ENCODE measurements at regions not wholly inside any gene's neighbourhood (a gene's known extent, or its start where the extent isn't known, plus 50 kb on each side); places are given as distances from the start of the nearest gene placed in this dataset.

- H2AFZ ChIP-seq (ENCODE audit: low read depth) = no peak overlapping the region
- CTCF ChIA-PET = interaction anchor here (0.7 to 1.3 kb wide), 2 partner anchors 35 to 210 kb away, joined by 3 read pairs; no protein-coding TSS in a partner anchor
- no peaks in the 10 kb centered on the region for H4K20me1 ChIP-seq (ENCODE audit: insufficient read depth)
- no peak overlapping the region for H3K9ac ChIP-seq
- 15% methylated on average over 3 of the region's 3 CpGs for WGBS (ENCODE audit: low lambda C conversion rate)
- peaks cover 0 to 12% of the 10 kb centered on the region in 2 experiments; a peak in 2 of 4 replicates for H3K4me1 ChIP-seq (ENCODE audit: control insufficient read depth in 1 of 2, insufficient read depth in 2 of 2, low read depth in 1 of 2, low read length in 1 of 2)
- no peaks in the 10 kb centered on the region for H3K79me2 ChIP-seq (ENCODE audit: insufficient read depth)
- H3F3A ChIP-seq (replicated peaks; ENCODE audit: insufficient read depth) = no peaks in the 10 kb centered on the region
- no peak for DNase-seq
- H3K27me3 ChIP-seq (ENCODE audit: insufficient read depth) = no peaks in the 10 kb centered on the region
- no peak overlapping the region for H3K27ac ChIP-seq (ENCODE audit: low read depth in 2 of 2, low read length in 1 of 2)
- no peaks in the 10 kb centered on the region for H3K9me2 ChIP-seq
- H3K9me3 ChIP-seq = no peaks in the 10 kb centered on the region
- TF ChIP-seq FOXM1 (IDR thresholded peaks at IDR 0.05; ENCODE audit: low read depth) (no peak), RCOR1 (IDR thresholded peaks at IDR 0.05; ENCODE audit: low read length) (no peak), USF1 (IDR thresholded peaks at IDR 0.05; ENCODE audit: borderline replicate concordance, low read depth) (no peak), MEF2A (IDR thresholded peaks at IDR 0.05; ENCODE audit: borderline replicate concordance, low read depth) (no peak), IRF3 (IDR thresholded peaks at IDR 0.05; ENCODE audit: low read depth, low read length) (no peak), ZBTB33 (IDR thresholded peaks at IDR 0.05; ENCODE audit: borderline replicate concordance, low read depth) (no peak), ELF1 (IDR thresholded peaks at IDR 0.05) (no peak), EP300 (IDR thresholded peaks at IDR 0.05; ENCODE audit: borderline replicate concordance in 1 of 2, low read depth in 1 of 2, low read length in 1 of 2) (no peak), FOSL2 (IDR thresholded peaks at IDR 0.05; ENCODE audit: borderline replicate concordance, low read depth) (no peak), RXRA (IDR thresholded peaks at IDR 0.05; ENCODE audit: borderline replicate concordance, low read depth) (no peak), EZH2phosphoT487 (IDR thresholded peaks at IDR 0.05; ENCODE audit: borderline replicate concordance, low read depth) (no peak), MAX (IDR thresholded peaks at IDR 0.05; ENCODE audit: low read depth) (no peak), SMC3 (IDR thresholded peaks at IDR 0.05; ENCODE audit: low read depth, low read length) (no peak), NFIC (IDR thresholded peaks at IDR 0.05; ENCODE audit: borderline replicate concordance) (no peak), PBX3 (IDR thresholded peaks at IDR 0.05) (no peak), NRF1 (IDR thresholded peaks at IDR 0.05; ENCODE audit: low read depth, low read length) (no peak)
- H3K4me3 ChIP-seq (ENCODE audit: low read depth in 2 of 2, low read length in 1 of 2) = no peak overlapping the region
- H3K36me3 ChIP-seq (replicated peaks in 1 of 2; ENCODE audit: control insufficient read depth in 1 of 2, insufficient read depth in 2 of 2, low read length in 1 of 2) = no peaks in the 10 kb centered on the region
- H3K4me2 ChIP-seq = no peak overlapping the region
- POLR2A ChIA-PET = no interaction called here
Observed at GRCh38 chr19:30284885-30285284, 87.3 kb upstream of the ZNF536 start.

Data from SK-N-SH (cell line).